ENCODE measurements at regions not wholly inside any gene's neighbourhood (a gene's known extent, or its start where the extent isn't known, plus 50 kb on each side); places are given as distances from the start of the nearest gene placed in this dataset.
"Not testable (repeated sequence)": the region's sequence is repeated elsewhere in the genome, so short reads cannot be mapped to it uniquely, and the experiment has no call there.

GRCh38 chr1:211890091-211890995 is 59.8 kb upstream of the LPGAT1 start:
- not testable (repeated sequence) for H3K4me1 Mint-ChIP-seq; DNase-seq (ENCODE audit: low spot score in 2 of 2, unreplicated experiment in 2 of 2); H3K27me3 Mint-ChIP-seq (ENCODE audit: low read depth); H3K27ac Mint-ChIP-seq; H3K36me3 Mint-ChIP-seq; H3K9me3 Mint-ChIP-seq
- H3K4me3 Mint-ChIP-seq = peak overlapping the region; percentile 56

DNA sequence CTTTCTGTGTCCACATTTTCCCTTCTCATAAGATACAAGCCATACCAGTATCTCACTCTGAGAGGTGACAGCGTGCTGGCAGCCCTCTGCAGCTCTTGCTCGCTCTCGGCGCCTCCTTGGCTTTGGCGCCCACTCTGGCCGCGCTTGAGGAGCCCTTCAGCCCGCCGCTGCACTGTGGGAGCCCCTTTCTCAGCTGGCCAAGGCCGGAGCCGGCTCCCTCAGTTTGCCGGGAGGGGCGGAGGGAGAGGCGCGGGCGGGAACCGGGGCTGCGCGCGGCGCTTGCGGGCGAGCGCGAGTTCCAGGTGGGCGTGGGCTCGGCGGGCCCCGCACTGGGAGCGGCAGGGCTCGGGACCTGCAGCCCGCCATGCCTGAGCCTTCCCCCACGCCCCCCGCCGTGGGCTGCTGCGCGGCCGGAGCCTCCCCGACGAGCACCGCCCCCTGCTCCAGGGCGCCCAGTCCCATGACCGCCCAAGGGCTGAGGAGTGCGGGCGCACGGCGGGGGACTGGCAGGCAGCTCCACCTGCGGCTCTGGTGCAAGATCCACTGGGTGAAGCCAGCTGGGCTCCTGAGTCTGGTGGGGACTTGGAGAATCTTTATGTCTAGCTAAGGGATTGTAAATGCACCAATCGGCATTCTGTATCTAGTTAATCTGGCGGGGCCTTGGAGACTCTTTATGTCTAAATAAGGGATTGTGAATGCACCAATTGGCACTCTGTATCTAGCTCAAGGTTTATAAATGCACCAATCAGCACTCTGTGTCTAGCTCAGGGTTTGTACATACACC is 58.9 kb upstream of the LPGAT1 start:
- H3K9me3 Mint-ChIP-seq; H3K36me3 Mint-ChIP-seq; H3K4me1 Mint-ChIP-seq; H3K27ac Mint-ChIP-seq; H3K27me3 Mint-ChIP-seq (ENCODE audit: low read depth): not testable (repeated sequence)
- H3K4me3 Mint-ChIP-seq = peak overlapping the region; percentile 61
- DNase-seq (ENCODE audit: low spot score in 2 of 2, unreplicated experiment in 2 of 2) = peak; percentile 30 to 52

DNA sequence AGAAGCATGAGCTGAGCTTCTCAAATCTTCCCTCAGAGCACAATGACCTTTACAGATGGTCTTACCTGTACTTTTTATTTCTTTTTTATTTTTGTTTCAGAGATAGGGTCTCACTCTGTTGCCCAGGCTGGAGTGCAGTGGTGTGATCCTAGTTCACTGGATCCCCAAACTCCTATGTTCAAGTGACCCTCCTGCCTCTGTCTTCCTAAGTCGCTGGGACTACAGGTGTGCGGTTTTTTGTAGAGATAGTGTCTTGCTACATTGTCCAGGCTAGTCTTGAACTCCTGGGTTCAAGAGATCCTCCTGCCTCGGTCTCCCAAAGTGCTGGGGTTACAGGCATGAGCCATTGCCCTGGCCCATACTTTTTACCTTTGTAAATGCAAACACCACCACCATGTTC is 56.0 kb upstream of the LPGAT1 start:
- H3K4me1 Mint-ChIP-seq = peaks cover 3% of the 10 kb centered on the region
- H3K27me3 Mint-ChIP-seq (ENCODE audit: low read depth) = peaks cover 6% of the 10 kb centered on the region
- TF ChIP-seq CTCF (IDR thresholded peaks at IDR 0.05; ENCODE audit: unreplicated experiment) = no peak
- no peak overlapping the region for H3K27ac Mint-ChIP-seq
- peaks cover 10% of the 10 kb centered on the region for H3K9me3 Mint-ChIP-seq
- H3K36me3 Mint-ChIP-seq = no peaks in the 10 kb centered on the region
- DNase-seq (ENCODE audit: low spot score in 2 of 2, unreplicated experiment in 2 of 2) = no peak
- no peak overlapping the region for H3K4me3 Mint-ChIP-seq

DNA sequence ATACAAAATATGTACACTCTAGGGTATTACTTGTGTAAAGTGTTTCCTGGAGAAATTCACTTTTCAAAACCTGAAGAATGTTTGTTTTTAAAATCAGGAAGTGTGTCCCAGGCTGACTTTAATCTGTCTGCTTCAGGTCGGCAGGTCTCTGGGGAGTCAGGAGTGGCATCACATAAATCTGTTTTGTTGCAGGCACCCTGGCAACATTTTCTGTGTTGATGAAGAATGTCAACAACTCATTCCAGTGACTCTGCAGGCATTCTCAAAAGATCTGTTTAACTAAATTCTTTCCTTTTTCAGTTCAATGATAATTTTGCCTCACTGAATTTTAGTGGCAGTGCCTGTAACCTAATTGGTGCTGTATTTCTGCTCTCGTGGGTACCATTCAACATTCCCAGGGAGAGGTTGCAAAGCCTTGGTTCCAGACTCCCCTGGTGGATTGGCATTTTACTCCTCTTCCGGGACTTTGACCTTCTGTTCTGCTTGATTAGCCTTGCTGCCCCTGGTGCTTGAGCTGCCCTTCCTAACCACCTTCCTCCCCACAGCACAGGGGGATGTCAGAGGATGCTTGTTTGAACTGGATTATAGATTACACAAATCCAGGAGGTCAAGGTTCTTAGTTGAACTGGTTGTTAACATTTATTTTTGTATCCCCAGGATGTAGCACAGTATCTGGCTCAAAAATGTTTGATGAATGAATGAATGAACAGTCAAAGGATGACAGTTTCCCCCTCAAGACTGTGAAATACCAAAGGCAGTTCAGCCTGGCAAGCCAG is 55.4 kb upstream of the LPGAT1 start:
- DNase-seq (ENCODE audit: low spot score in 2 of 2, unreplicated experiment in 2 of 2) = no peak
- Mint-ChIP-seq H3K9me3 (peaks cover 16% of the 10 kb centered on the region), H3K4me3 (no peak overlapping the region), H3K27me3 (ENCODE audit: low read depth) (peaks cover 6% of the 10 kb centered on the region), H3K36me3 (no peaks in the 10 kb centered on the region), H3K4me1 (peaks cover 3% of the 10 kb centered on the region), H3K27ac (no peak overlapping the region)
- no peak for TF ChIP-seq CTCF (IDR thresholded peaks at IDR 0.05; ENCODE audit: unreplicated experiment)

GRCh38 chr1:211882381-211883004 is 51.9 kb upstream of the LPGAT1 start:
- peaks cover 22% of the 10 kb centered on the region for H3K9me3 Mint-ChIP-seq
- no peak overlapping the region for H3K4me3 Mint-ChIP-seq
- peaks cover 6% of the 10 kb centered on the region for H3K27me3 Mint-ChIP-seq (ENCODE audit: low read depth)
- no peaks in the 10 kb centered on the region for H3K4me1 Mint-ChIP-seq
- no peaks in the 10 kb centered on the region for H3K36me3 Mint-ChIP-seq
- TF ChIP-seq CTCF (IDR thresholded peaks at IDR 0.05; ENCODE audit: unreplicated experiment) = no peak
- H3K27ac Mint-ChIP-seq = no peak overlapping the region
- no peak for DNase-seq (ENCODE audit: low spot score in 2 of 2, unreplicated experiment in 2 of 2)

All from mesothelial cell of epicardium (in vitro differentiated cells).